Gastrocnemius medialis (tissue), 4 donors: ENCODE measurements at regions not wholly inside any gene's neighbourhood (a gene's known extent, or its start where the extent isn't known, plus 50 kb on each side); places are given as distances from the start of the nearest gene placed in this dataset.

ENCODE experiments used
- ATAC-seq, 2 donors: fragments of 150-250 bp; one replicate each; pipeline ENCODE4 v1.9.1; 2016
- DNase-seq, 2 donors: peaks; one replicate each; pipeline ENCODE4 v3.0.0-alpha.2; 2019
- H3K27ac ChIP-seq, 4 donors: fragments of 200-600 bp; sonication (generic); 1 replicate in 1 of 4; 2 replicates in 3 of 4; pipeline ENCODE4 v1.5.1; 2016 to 2018; ENCODE audit warnings: mild to moderate bottlenecking in 2 of 4, moderate library complexity in 1 of 4
- H3K27me3 ChIP-seq, 3 donors: fragments of 200-600 bp; sonication (generic) in 2 of 3; 1 replicate in 1 of 3; 2 replicates in 2 of 3; pipeline versions ENCODE4 v1.5.1 to v1.6.0; 2016 to 2019; ENCODE audit warnings: mild to moderate bottlenecking in 1 of 3, moderate library complexity in 1 of 3
- H3K36me3 ChIP-seq, 2 donors: fragments of 200-600 bp; sonication (generic) in 1 of 2; one replicate each; pipeline ENCODE4 v1.5.1; 2017 to 2018
- H3K4me1 ChIP-seq, 2 donors: fragments of 200-600 bp; sonication (generic) in 1 of 2; one replicate each; pipeline ENCODE4 v1.5.1; 2016 to 2017; ENCODE audit warnings: mild to moderate bottlenecking in 2 of 2
- H3K4me3 ChIP-seq, 4 donors: fragments of 200-600 bp; sonication (generic) in 3 of 4; 1 replicate in 1 of 4; 2 replicates in 3 of 4; pipeline ENCODE4 v1.5.1; 2016 to 2019; ENCODE audit warnings: mild to moderate bottlenecking in 2 of 4
- H3K9me3 ChIP-seq, 3 donors: fragments of 200-600 bp; sonication (generic) in 2 of 3; 1 replicate in 1 of 3; 2 replicates in 2 of 3; pipeline ENCODE4 v1.5.1; 2016 to 2019
- CTCF ChIP-seq, 5 experiments: fragments of 450-650 bp in 3 of 5; fragments of 200-600 bp in 2 of 5; sonication (generic) in 2 of 5; IDR thresholded peaks in 4 of 5; conservative IDR thresholded peaks in 1 of 5; 1 replicate in 4 of 5; 2 replicates in 1 of 5; pipeline ENCODE4 v1.5.1; 2016 to 2019; ENCODE audit warnings: antibody characterized with exemption in 5 of 5, mild to moderate bottlenecking in 3 of 5, moderate library complexity in 3 of 5
- POLR2A ChIP-seq, 2 donors: fragments of 450-650 bp; IDR thresholded peaks; one replicate each; pipeline ENCODE4 v1.6.1; 2017; ENCODE audit warnings: antibody characterized with exemption in 2 of 2, mild to moderate bottlenecking in 2 of 2, moderate library complexity in 2 of 2
- in situ Hi-C, 4 donors: fragments of 200-750 bp; cut with MboI; loops; one replicate each; pipeline versions ENCODE4 v1.15.0 to v1.8.0; 2017; ENCODE audit warnings: low sequenced_read_pairs in 4 of 4
- intact Hi-C: fragments of 100-400 bp; cut with DNase I; formaldehyde crosslinking; loops from one replicate; pipeline ENCODE4 v1.15.1; 2023; ENCODE audit warnings: low total_unique reads

- Histone ChIP-seq H3K27me3 (no peaks in the 10 kb centered on the region), H3K36me3 (no peaks in the 10 kb centered on the region), H3K27ac (no peak overlapping the region), H3K9me3 (no peaks in the 10 kb centered on the region), H3K4me1 (no peaks in the 10 kb centered on the region), H3K4me3 (no peak overlapping the region)
- intact Hi-C loops (no loop called here), in situ Hi-C loops (no loop called here)
- ATAC-seq (no peak), DNase-seq (no peak)
- TF ChIP-seq POLR2A (IDR thresholded peaks at IDR 0.05) (no peak), CTCF (IDR thresholded peaks at IDR 0.05 in 4 of 5, conservative IDR thresholded peaks at IDR 0.05 in 1 of 5) (no peak)
Measured at GRCh38 chr12:87096082-87096585, 839.9 kb upstream of the MGAT4C start.

GRCh38 chr12:87094356-87094755 is 838.2 kb upstream of the MGAT4C start:
- Histone ChIP-seq H3K4me1 (no peaks in the 10 kb centered on the region), H3K4me3 (no peak overlapping the region), H3K27ac (no peak overlapping the region), H3K36me3 (no peaks in the 10 kb centered on the region), H3K9me3 (no peaks in the 10 kb centered on the region), H3K27me3 (no peaks in the 10 kb centered on the region)
- TF ChIP-seq POLR2A (IDR thresholded peaks at IDR 0.05) = no peak
- TF ChIP-seq CTCF (IDR thresholded peaks at IDR 0.05 in 4 of 5, conservative IDR thresholded peaks at IDR 0.05 in 1 of 5) = no peak
- in situ Hi-C loops (no loop called here), intact Hi-C loops (no loop called here)
- ATAC-seq = no peak
- no peak for DNase-seq

GRCh38 chr12:87092421-87092820 is 836.2 kb upstream of the MGAT4C start:
- intact Hi-C loops (no loop called here), in situ Hi-C loops (no loop called here)
- no peak for ATAC-seq

GRCh38 chr12:87086118-87086891 is 830.1 kb upstream of the MGAT4C start:
- no peaks in the 10 kb centered on the region for H3K27me3 ChIP-seq
- no peaks in the 10 kb centered on the region for H3K36me3 ChIP-seq
- H3K9me3 ChIP-seq = no peaks in the 10 kb centered on the region
- TF ChIP-seq CTCF (IDR thresholded peaks at IDR 0.05 in 4 of 5, conservative IDR thresholded peaks at IDR 0.05 in 1 of 5) = no peak
- TF ChIP-seq POLR2A (IDR thresholded peaks at IDR 0.05) = no peak
- no peak overlapping the region for H3K27ac ChIP-seq
- H3K4me1 ChIP-seq = no peaks in the 10 kb centered on the region
- in situ Hi-C loops (no loop called here), intact Hi-C loops (no loop called here)
- no peak for ATAC-seq
- DNase-seq = no peak
- H3K4me3 ChIP-seq = no peak overlapping the region

More at GRCh38 chr12:87092421-87092820, 836.2 kb upstream of the MGAT4C start:
- Histone ChIP-seq H3K27ac (no peak overlapping the region), H3K9me3 (no peaks in the 10 kb centered on the region), H3K27me3 (no peaks in the 10 kb centered on the region), H3K36me3 (no peaks in the 10 kb centered on the region), H3K4me3 (no peak overlapping the region), H3K4me1 (no peaks in the 10 kb centered on the region)
- no peak for DNase-seq
- TF ChIP-seq POLR2A (IDR thresholded peaks at IDR 0.05) = no peak
- TF ChIP-seq CTCF (IDR thresholded peaks at IDR 0.05 in 4 of 5, conservative IDR thresholded peaks at IDR 0.05 in 1 of 5) = no peak
